HFFc6 (cell line): ENCODE measurements at regions not wholly inside any gene's neighbourhood (a gene's known extent, or its start where the extent isn't known, plus 50 kb on each side); places are given as distances from the start of the nearest gene placed in this dataset.

ENCODE experiments used
- DNase-seq: peaks from one replicate; pipeline ENCODE4 v3.0.0-alpha.2; 2018
- H3K27ac Mint-ChIP-seq: 2 replicates; pipeline ENCODE4 v1.8.0; 2020; ENCODE audit warnings: mild to moderate bottlenecking, mixed read lengths
- H3K27me3 Mint-ChIP-seq: 2 replicates; pipeline ENCODE4 v1.8.0; 2021; ENCODE audit warnings: mild to moderate bottlenecking, moderate library complexity, mixed read lengths; ENCODE audit not compliant: insufficient read depth
- H3K36me3 Mint-ChIP-seq: 2 replicates; pipeline ENCODE4 v1.8.0; 2021; ENCODE audit warnings: low read depth, mixed read lengths
- H3K4me1 Mint-ChIP-seq: 2 replicates; pipeline ENCODE4 v1.8.0; 2020; ENCODE audit warnings: low read depth, mixed read lengths
- H3K4me3 Mint-ChIP-seq: 2 replicates; pipeline ENCODE4 v1.8.0; 2020; ENCODE audit warnings: mild to moderate bottlenecking, moderate library complexity, mixed read lengths
- H3K9me3 Mint-ChIP-seq: 2 replicates; pipeline ENCODE4 v1.8.0; 2020; ENCODE audit warnings: mild to moderate bottlenecking, mixed read lengths
- CTCF ChIP-seq: fragments of 200-600 bp; sonication (generic); IDR thresholded peaks from 2 replicates; pipeline ENCODE4 v1.5.0; 2021; ENCODE audit warnings: antibody characterized with exemption, mild to moderate bottlenecking

GRCh38 chr14:39897657-39898056, 465.4 kb upstream of the FBXO33 start:
- no peak for DNase-seq
- no peaks in the 10 kb centered on the region for H3K27me3 Mint-ChIP-seq
- H3K27ac Mint-ChIP-seq, result no peak overlapping the region
- H3K4me3 Mint-ChIP-seq, result no peak overlapping the region
- peaks cover 64% of the 10 kb centered on the region for H3K9me3 Mint-ChIP-seq
- no peak for TF ChIP-seq CTCF
- H3K4me1 Mint-ChIP-seq, result no peaks in the 10 kb centered on the region
- no peaks in the 10 kb centered on the region; the same call in 1 of the 2 replicates for H3K36me3 Mint-ChIP-seq

GRCh38 chr14:39890026-39890425, 457.8 kb upstream of the FBXO33 start:
- Mint-ChIP-seq H3K27me3 (no peaks in the 10 kb centered on the region), H3K27ac (no peak overlapping the region), H3K4me3 (no peak overlapping the region), H3K4me1 (no peaks in the 10 kb centered on the region), H3K9me3 (peaks cover 59% of the 10 kb centered on the region), H3K36me3 (no peaks in the 10 kb centered on the region; the same call in 1 of the 2 replicates)
- no peak for DNase-seq
- no peak for TF ChIP-seq CTCF

GRCh38 chr14:39884091-39884490, 451.9 kb upstream of the FBXO33 start:
- Mint-ChIP-seq H3K27ac (no peak overlapping the region), H3K36me3 (no peaks in the 10 kb centered on the region; the same call in 1 of the 2 replicates), H3K27me3 (peaks cover 2% of the 10 kb centered on the region; the same call in 1 of the 2 replicates), H3K4me3 (no peak overlapping the region), H3K9me3 (peaks cover 54% of the 10 kb centered on the region), H3K4me1 (no peaks in the 10 kb centered on the region)
- DNase-seq, result no peak
- no peak for TF ChIP-seq CTCF

- H3K27ac Mint-ChIP-seq, result no peak overlapping the region
- H3K4me3 Mint-ChIP-seq, result no peak overlapping the region
- no peak for TF ChIP-seq CTCF
- peaks cover 2% of the 10 kb centered on the region; the same call in 1 of the 2 replicates for H3K27me3 Mint-ChIP-seq
- H3K9me3 Mint-ChIP-seq, result peaks cover 53% of the 10 kb centered on the region
- H3K4me1 Mint-ChIP-seq, result no peaks in the 10 kb centered on the region
- DNase-seq, result no peak
- H3K36me3 Mint-ChIP-seq, result no peaks in the 10 kb centered on the region; the same call in 1 of the 2 replicates
Observed at GRCh38 chr14:39880965-39881364, 448.7 kb upstream of the FBXO33 start.

GRCh38 chr14:39880106-39880695, 448.0 kb upstream of the FBXO33 start:
- Mint-ChIP-seq H3K27ac (no peak overlapping the region), H3K4me1 (no peaks in the 10 kb centered on the region), H3K4me3 (no peak overlapping the region), H3K27me3 (peaks cover 2% of the 10 kb centered on the region; the same call in 1 of the 2 replicates), H3K36me3 (no peaks in the 10 kb centered on the region; the same call in 1 of the 2 replicates), H3K9me3 (peaks cover 59% of the 10 kb centered on the region)
- no peak for TF ChIP-seq CTCF
- DNase-seq, result no peak
